ENCODE measurements at regions not wholly inside any gene's neighbourhood (a gene's known extent, or its start where the extent isn't known, plus 50 kb on each side); places are given as distances from the start of the nearest gene placed in this dataset.
"Not testable (repeated sequence)": the region's sequence is repeated elsewhere in the genome, so short reads cannot be mapped to it uniquely, and the experiment has no call there.

DNA sequence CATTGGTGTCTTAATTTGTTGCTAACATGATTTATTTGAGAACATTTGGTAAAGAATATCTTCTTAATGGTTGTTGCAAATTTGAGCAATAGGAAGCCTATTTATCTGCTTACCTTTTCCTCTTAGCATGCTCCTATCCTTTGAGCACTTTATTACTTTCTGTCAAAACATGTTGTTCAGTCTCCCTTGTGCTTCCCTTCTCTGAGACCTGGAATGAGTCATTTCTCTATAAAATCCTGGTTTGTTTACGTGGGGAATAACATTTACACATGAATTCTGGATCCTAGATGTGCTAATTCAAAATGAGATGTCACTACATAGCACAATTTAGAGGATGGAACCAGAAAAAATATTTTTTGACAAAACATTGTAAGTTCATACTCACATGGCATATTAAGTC, 844.0 kb upstream of the LRFN5 start:
- DNase-seq (ENCODE audit: low read depth, low spot score) = no peak

GRCh38 chr14:40762177-40762576, 844.5 kb upstream of the LRFN5 start:
- no peak overlapping the region for H3K27ac ChIP-seq
- DNase-seq (ENCODE audit: low read depth, low spot score) = no peak

More for the DNA sequence above, 844.0 kb upstream of the LRFN5 start:
- no peak overlapping the region for H3K27ac ChIP-seq

- DNase-seq (ENCODE audit: low read depth, low spot score) = no peak
- H3K27ac ChIP-seq = no peak overlapping the region
Observed at GRCh38 chr14:40760704-40761103, 846.0 kb upstream of the LRFN5 start.

DNA sequence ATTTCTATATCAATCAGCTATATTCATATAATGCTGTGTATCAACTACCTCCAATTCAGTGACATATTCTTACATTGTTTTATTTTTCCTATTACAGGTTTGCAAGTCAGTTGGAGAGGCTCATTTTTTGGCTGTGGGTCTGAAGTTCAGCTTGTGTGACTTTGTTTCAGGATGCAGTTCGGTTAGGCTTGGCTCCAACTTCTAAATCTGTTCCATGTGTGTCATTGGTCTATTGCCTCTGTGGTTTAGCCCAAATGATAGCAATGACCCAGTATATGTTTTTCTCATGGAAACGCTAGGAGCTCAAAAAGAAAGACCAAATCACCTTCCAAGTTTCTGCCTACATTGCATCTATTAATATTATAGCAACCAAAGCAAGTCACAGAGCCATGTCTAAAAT, 848.6 kb upstream of the LRFN5 start:
- no peak for DNase-seq (ENCODE audit: low read depth, low spot score)
- H3K27ac ChIP-seq = no peak overlapping the region

DNA sequence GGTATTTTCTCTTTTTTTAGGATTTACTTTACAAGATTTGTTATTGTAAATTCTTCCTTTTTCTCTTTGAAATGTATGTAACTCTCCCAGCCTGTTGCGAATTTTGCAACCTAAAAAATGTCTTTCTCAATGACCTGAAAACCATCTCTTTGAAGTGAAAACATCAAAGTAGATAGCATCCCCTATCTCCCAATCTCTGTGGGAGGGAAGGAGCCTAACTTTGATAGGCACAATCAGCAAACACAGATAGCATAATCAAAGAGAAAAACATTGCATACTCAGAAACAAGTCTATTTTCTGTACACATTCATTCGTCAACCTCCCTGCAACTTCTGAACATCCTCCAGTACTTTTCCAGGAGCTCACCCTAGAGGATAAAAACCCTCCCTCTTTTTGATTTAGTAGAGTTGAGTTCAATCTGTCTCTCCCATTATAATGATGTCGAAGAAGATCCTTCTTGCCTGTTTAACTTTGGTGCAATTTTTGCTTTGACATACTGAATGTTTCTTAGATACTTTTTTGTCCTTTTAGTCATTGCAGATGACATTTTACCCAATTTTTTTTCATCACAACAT, 849.2 kb upstream of the LRFN5 start:
- H3K27ac ChIP-seq = no peak overlapping the region

GRCh38 chr14:40733206-40733605, 873.5 kb upstream of the LRFN5 start:
- H3K27ac ChIP-seq = no peak overlapping the region
- DNase-seq (ENCODE audit: low read depth, low spot score) = no peak

More for the DNA sequence above, 849.2 kb upstream of the LRFN5 start:
- no peak for DNase-seq (ENCODE audit: low read depth, low spot score)

DNA sequence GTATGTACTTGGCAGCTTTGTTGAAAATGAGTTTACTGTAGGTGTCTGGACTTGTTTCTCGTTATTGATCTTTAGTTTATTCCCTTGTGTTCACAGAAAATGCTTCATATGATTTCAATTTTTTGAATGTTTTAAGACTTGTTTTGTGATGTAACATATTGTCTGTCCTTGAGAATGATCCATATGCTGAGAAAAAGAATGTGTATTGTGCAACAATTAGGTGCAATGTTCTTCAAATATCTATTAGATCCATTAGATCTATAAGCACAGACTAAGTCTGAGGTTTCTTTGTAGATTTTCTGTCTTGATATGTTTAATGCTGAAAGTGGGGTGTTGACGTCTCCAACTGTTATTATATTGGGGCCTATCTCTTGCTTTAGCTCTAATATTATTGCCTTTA, 879.6 kb upstream of the LRFN5 start:
- no peak overlapping the region for H3K27ac ChIP-seq
- no peak for DNase-seq (ENCODE audit: low read depth, low spot score)

DNA sequence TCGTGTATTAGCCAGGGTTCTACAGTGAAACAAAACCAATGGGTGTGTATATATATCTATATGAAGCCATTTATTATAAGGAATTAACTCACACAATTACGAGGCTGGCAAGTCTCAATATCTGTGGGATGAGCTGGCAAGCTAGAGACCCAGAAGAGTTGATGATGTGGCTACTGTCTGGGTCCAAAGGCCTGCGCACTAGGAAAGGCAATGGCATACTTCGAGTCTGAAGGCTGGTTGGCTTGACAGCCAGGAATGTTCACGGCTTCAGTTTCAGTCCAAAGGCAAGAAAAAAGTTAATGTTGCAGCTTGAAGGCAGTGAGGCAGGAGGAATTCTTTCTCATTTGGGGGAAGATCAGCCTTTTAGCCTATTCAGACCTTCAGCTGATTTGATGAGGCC, 893.3 kb upstream of the LRFN5 start:
- DNase-seq (ENCODE audit: low read depth, low spot score) = no peak
- no peak overlapping the region for H3K27ac ChIP-seq

GRCh38 chr14:40697231-40697630, 909.4 kb upstream of the LRFN5 start:
- H3K27ac ChIP-seq = no peak overlapping the region
- DNase-seq (ENCODE audit: low read depth, low spot score) = no peak

GRCh38 chr14:40694023-40694422, 912.7 kb upstream of the LRFN5 start:
- no peak overlapping the region for H3K27ac ChIP-seq
- no peak for DNase-seq (ENCODE audit: low read depth, low spot score)

DNA sequence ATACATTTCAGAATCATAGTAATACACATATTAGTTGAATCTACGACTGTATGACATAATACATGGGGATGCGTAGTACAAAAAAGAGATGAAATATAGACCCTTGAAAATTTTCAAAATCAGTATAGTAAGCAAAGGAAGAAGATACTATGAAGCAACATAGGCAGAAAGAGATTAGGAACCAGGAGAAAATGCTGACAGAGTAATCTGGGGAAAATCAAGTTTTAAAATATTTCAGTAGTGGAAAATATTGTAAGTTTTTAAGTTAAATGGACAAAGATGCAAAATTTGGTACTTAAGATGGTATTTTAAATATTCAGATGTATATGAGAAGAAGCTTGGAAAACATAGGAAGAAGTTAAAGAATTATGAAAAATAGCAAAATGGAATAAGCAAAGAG, 915.6 kb upstream of the LRFN5 start:
- no peak for DNase-seq (ENCODE audit: low read depth, low spot score)
- H3K27ac ChIP-seq = no peak overlapping the region

- no peak for DNase-seq (ENCODE audit: low read depth, low spot score)
- H3K27ac ChIP-seq = no peak overlapping the region
Observed at GRCh38 chr14:40685764-40686163, 920.9 kb upstream of the LRFN5 start.

DNA sequence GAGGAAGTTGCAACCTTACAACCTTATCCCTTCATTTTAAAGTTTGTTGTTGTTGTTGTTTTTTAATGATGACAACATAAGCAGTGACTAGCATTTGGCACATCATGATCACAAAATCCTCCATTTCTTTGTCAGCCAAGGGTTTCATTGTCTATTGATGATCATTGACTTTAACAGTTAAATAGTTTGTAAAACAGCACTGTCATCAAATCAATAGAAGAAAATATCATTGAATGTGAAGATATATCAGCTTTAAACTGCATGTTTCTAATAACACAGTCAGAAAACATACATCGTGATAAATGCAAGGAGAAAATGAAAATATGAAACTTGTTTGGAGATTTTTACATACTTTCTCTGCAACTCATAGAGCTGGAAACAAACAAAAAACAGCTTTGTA, 922.3 kb upstream of the LRFN5 start:
- DNase-seq (ENCODE audit: low read depth, low spot score) = no peak
- H3K27ac ChIP-seq = no peak overlapping the region

DNA sequence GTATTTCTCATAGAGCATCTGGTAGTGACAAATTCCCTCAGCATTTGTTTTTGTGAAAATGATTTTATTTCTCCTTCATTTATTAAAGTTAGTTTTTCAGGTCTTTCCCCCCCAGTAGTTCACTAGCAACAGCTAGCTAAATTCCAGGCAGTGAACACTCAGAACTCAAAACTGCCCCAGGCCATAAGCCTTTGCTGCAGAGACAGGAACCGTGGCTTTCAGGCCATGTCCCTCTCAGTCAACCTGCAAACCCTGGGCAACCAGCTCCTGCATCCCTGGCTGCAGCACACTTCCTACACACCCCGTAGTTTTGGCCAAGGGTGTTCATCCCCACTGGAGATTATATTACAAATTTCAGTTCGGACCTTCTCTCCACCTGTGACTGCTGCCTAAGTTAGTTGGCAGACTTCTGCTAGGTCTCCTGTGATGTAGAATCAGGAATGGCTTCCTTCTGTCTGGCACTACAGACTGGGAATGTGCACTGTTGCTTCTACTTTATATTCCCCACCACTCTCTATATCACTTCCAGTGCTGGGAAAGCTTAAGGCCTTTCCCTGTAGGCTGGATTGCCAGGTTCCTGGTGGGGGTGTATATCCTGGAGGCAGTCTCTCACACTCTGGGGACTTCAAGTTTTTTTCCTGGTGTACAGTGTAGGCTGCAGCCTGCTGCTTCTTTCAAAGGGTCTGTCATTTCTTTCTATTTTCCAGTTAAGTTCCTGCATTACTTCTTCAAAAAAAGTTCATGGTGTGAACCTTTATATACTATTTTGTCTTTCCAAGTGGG, 924.4 kb upstream of the LRFN5 start:
- no peak for DNase-seq (ENCODE audit: low read depth, low spot score)
- H3K27ac ChIP-seq = no peak overlapping the region

- H3K27ac ChIP-seq = no peak overlapping the region
- DNase-seq (ENCODE audit: low read depth, low spot score) = no peak
Observed at GRCh38 chr14:40679256-40679655, 927.4 kb upstream of the LRFN5 start.

- DNase-seq (ENCODE audit: low read depth, low spot score); H3K27ac ChIP-seq: not testable (repeated sequence)
Observed at GRCh38 chr14:40677206-40677605, 929.5 kb upstream of the LRFN5 start.

DNA sequence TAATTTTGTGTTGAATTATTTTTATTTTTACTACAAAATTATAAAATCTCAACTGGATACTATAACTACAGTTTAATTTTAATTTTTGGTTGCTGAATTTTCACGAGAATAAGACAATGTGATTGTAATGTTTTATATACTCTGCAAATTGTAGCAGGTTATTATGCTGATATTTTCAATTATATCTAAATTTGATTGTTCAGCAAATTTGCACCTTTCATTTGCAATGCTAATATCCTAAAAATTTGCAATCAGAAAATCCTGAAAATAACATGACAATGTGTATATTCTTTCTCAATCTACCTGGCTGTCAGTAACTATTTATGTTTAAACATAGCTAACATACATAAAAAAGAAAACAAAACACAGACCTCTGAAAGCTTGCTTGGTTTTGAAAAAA, 932.2 kb upstream of the LRFN5 start:
- H3K27ac ChIP-seq = no peak overlapping the region
- no peak for DNase-seq (ENCODE audit: low read depth, low spot score)

GRCh38 chr14:40656311-40656710, 950.4 kb upstream of the LRFN5 start:
- DNase-seq (ENCODE audit: low read depth, low spot score) = no peak
- H3K27ac ChIP-seq = no peak overlapping the region

- no peak overlapping the region for H3K27ac ChIP-seq
- no peak for DNase-seq (ENCODE audit: low read depth, low spot score)
Observed at GRCh38 chr14:40652089-40652691, 954.5 kb upstream of the LRFN5 start.

GRCh38 chr14:40630471-40630870, 976.2 kb upstream of the LRFN5 start:
- no peak overlapping the region for H3K27ac ChIP-seq
- no peak for DNase-seq (ENCODE audit: low read depth, low spot score)

GRCh38 chr14:40629551-40630137, 977.0 kb upstream of the LRFN5 start:
- not testable (repeated sequence) for H3K27ac ChIP-seq; DNase-seq (ENCODE audit: low read depth, low spot score)
